HG03135 (cell line): ENCODE measurements at regions not wholly inside any gene's neighbourhood (a gene's known extent, or its start where the extent isn't known, plus 50 kb on each side); places are given as distances from the start of the nearest gene placed in this dataset.

Experiments used
- ATAC-seq: cut with Tn5 transposase; IDR thresholded peaks from one replicate; pipeline ENCODE4 v1.9.1; 2021; ENCODE audit warnings: mild to moderate bottlenecking, moderate library complexity; ENCODE audit not compliant: unreplicated experiment

- ATAC-seq = no peak
These were observed 177.3 kb upstream of the DDHD1 start for GRCh38 chr14:53330441-53330840.

GRCh38 chr14:53328841-53329240, 175.7 kb upstream of the DDHD1 start:
- no peak for ATAC-seq

GRCh38 chr14:53327716-53328115, 174.6 kb upstream of the DDHD1 start:
- no peak for ATAC-seq

- no peak for ATAC-seq
These were observed 172.2 kb upstream of the DDHD1 start for GRCh38 chr14:53325176-53325806.

- ATAC-seq = no peak
These were observed 163.4 kb upstream of the DDHD1 start for GRCh38 chr14:53316504-53316903.

GRCh38 chr14:53310412-53310811, 157.3 kb upstream of the DDHD1 start:
- peak; percentile 77 for ATAC-seq

GRCh38 chr14:53306911-53307310, 153.8 kb upstream of the DDHD1 start:
- no peak for ATAC-seq

- ATAC-seq = peak; percentile 63
These were observed 153.2 kb upstream of the DDHD1 start for GRCh38 chr14:53306267-53306721.

- ATAC-seq = no peak
These were observed 151.7 kb upstream of the DDHD1 start for GRCh38 chr14:53304726-53305381.

GRCh38 chr14:53295985-53296582, 143.0 kb upstream of the DDHD1 start:
- ATAC-seq = no peak

- ATAC-seq = no peak
These were observed 142.2 kb upstream of the DDHD1 start for GRCh38 chr14:53295372-53295771.

- no peak for ATAC-seq
These were observed 133.2 kb upstream of the DDHD1 start for GRCh38 chr14:53286301-53286700.

- ATAC-seq = no peak
These were observed 132.7 kb upstream of the DDHD1 start for GRCh38 chr14:53285821-53286220.

- no peak for ATAC-seq
These were observed 131.9 kb upstream of the DDHD1 start for GRCh38 chr14:53285064-53285463.

GRCh38 chr14:53278602-53279506, 125.7 kb upstream of the DDHD1 start:
- no peak for ATAC-seq

- ATAC-seq = no peak
These were observed 120.5 kb upstream of the DDHD1 start for GRCh38 chr14:53273671-53274072.

GRCh38 chr14:53265025-53265424, 111.9 kb upstream of the DDHD1 start:
- ATAC-seq = no peak

GRCh38 chr14:53260928-53261327, 107.8 kb upstream of the DDHD1 start:
- ATAC-seq = no peak

GRCh38 chr14:53260286-53260685, 107.2 kb upstream of the DDHD1 start:
- ATAC-seq = no peak

GRCh38 chr14:53252141-53252540, 99.0 kb upstream of the DDHD1 start:
- no peak for ATAC-seq

GRCh38 chr14:53249059-53249458, 95.9 kb upstream of the DDHD1 start:
- no peak for ATAC-seq
